Ramos (cell line): ENCODE measurements at regions not wholly inside any gene's neighbourhood (a gene's known extent, or its start where the extent isn't known, plus 50 kb on each side); places are given as distances from the start of the nearest gene placed in this dataset.
"Not testable (repeated sequence)": the region's sequence is repeated elsewhere in the genome, so short reads cannot be mapped to it uniquely, and the experiment has no call there.

Experiments used
- in situ Hi-C: fragments of 300-500 bp; cut with MboI; formaldehyde crosslinking; loops from one replicate; pipeline ENCODE4 v1.14.3; 2022; ENCODE audit warnings: low sequenced_read_pairs; ENCODE audit not compliant: unreplicated experiment

- in situ Hi-C loops: no loop called here
Observed at GRCh38 chr11:41675205-41675604, 215.8 kb upstream of the LRRC4C start.

- in situ Hi-C loops: no loop called here
Observed at GRCh38 chr11:41713030-41713429, 253.6 kb upstream of the LRRC4C start.

GRCh38 chr11:41714101-41714500 lies 254.6 kb upstream of the LRRC4C start:
- in situ Hi-C loops: no loop called here

- in situ Hi-C loops: no loop called here
Observed at GRCh38 chr11:41716862-41717261, 257.4 kb upstream of the LRRC4C start.

- in situ Hi-C loops: no loop called here
Observed at GRCh38 chr11:41720761-41721160, 261.3 kb upstream of the LRRC4C start.

- in situ Hi-C loops: not testable (repeated sequence)
Observed at GRCh38 chr11:41728161-41728560, 268.7 kb upstream of the LRRC4C start.

GRCh38 chr11:41775296-41775695 lies 315.8 kb upstream of the LRRC4C start:
- in situ Hi-C loops: no loop called here

GRCh38 chr11:41779401-41779960 lies 320.0 kb upstream of the LRRC4C start:
- in situ Hi-C loops: no loop called here

- in situ Hi-C loops: no loop called here
Observed at GRCh38 chr11:41781441-41781840, 322.0 kb upstream of the LRRC4C start.

- in situ Hi-C loops: no loop called here
Observed at GRCh38 chr11:41784513-41785335, 325.3 kb upstream of the LRRC4C start.

- in situ Hi-C loops: no loop called here
Observed at GRCh38 chr11:41786087-41786486, 326.6 kb upstream of the LRRC4C start.

GRCh38 chr11:41788177-41788576 lies 328.7 kb upstream of the LRRC4C start:
- in situ Hi-C loops: no loop called here

- in situ Hi-C loops: no loop called here
Observed at GRCh38 chr11:41789376-41789775, 329.9 kb upstream of the LRRC4C start.

GRCh38 chr11:41795004-41795403 lies 335.6 kb upstream of the LRRC4C start:
- in situ Hi-C loops: no loop called here

GRCh38 chr11:41799754-41800153 lies 340.3 kb upstream of the LRRC4C start:
- in situ Hi-C loops: no loop called here

GRCh38 chr11:41803895-41804294 lies 344.4 kb upstream of the LRRC4C start:
- in situ Hi-C loops: no loop called here

GRCh38 chr11:41816396-41816795 lies 356.9 kb upstream of the LRRC4C start:
- in situ Hi-C loops: no loop called here

- in situ Hi-C loops: not testable (repeated sequence)
Observed at GRCh38 chr11:41824287-41824686, 364.8 kb upstream of the LRRC4C start.

GRCh38 chr11:41826085-41826484 lies 366.6 kb upstream of the LRRC4C start:
- in situ Hi-C loops: no loop called here

- in situ Hi-C loops: no loop called here
Observed at GRCh38 chr11:41836431-41836830, 377.0 kb upstream of the LRRC4C start.

GRCh38 chr11:41842673-41843072 lies 383.2 kb upstream of the LRRC4C start:
- in situ Hi-C loops: no loop called here

- in situ Hi-C loops: no loop called here
Observed at GRCh38 chr11:41845066-41845465, 385.6 kb upstream of the LRRC4C start.
